Uterus (tissue), 3 donors: ENCODE measurements at regions not wholly inside any gene's neighbourhood (a gene's known extent, or its start where the extent isn't known, plus 50 kb on each side); places are given as distances from the start of the nearest gene placed in this dataset.

Source experiments
- DNase-seq, 2 donors: peaks; one replicate each; pipeline ENCODE4 v3.0.0-alpha.2; 2019 to 2020
- H3K27ac ChIP-seq, 2 donors: fragments of 200-600 bp; sonication (generic); 1 replicate in 1 of 2; 2 replicates in 1 of 2; pipeline ENCODE4 v1.5.1; 2016 to 2018
- H3K27me3 ChIP-seq, 2 donors: fragments of 200-600 bp; sonication (generic); one replicate each; pipeline ENCODE4 v1.5.1; 2018 to 2019; ENCODE audit warnings: control low read depth in 1 of 2
- H3K36me3 ChIP-seq, 2 donors: fragments of 200-600 bp; sonication (generic); one replicate each; pipeline ENCODE4 v1.5.1; 2019; ENCODE audit warnings: control low read depth in 1 of 2
- H3K4me1 ChIP-seq, 2 donors: fragments of 200-600 bp; sonication (generic); one replicate each; pipeline ENCODE4 v1.5.1; 2018 to 2019; ENCODE audit warnings: control low read depth in 1 of 2
- H3K4me3 ChIP-seq, 2 donors: fragments of 200-600 bp; sonication (generic); 1 replicate in 1 of 2; 2 replicates in 1 of 2; pipeline ENCODE4 v1.5.1; 2018 to 2019; ENCODE audit warnings: mild to moderate bottlenecking in 1 of 2
- H3K9me3 ChIP-seq, 2 donors: fragments of 200-600 bp; sonication (generic); one replicate each; pipeline ENCODE4 v1.5.1; 2019; ENCODE audit warnings: control low read depth in 1 of 2
- POLR2A ChIP-seq, 2 donors: fragments of 450-650 bp; IDR thresholded peaks; one replicate each; pipeline ENCODE4 v1.6.1; 2016; ENCODE audit warnings: antibody characterized with exemption in 2 of 2, mild to moderate bottlenecking in 1 of 2, moderate library complexity in 1 of 2
- intact Hi-C: fragments of 100-400 bp; cut with DNase I; formaldehyde crosslinking; loops from one replicate; pipeline ENCODE4 v1.15.1; 2023; ENCODE audit warnings: low total_unique reads
- TF ChIP-seq, protein P1 (sequence below), 4 experiments: fragments of 200-600 bp in 2 of 4; fragments of 450-650 bp in 2 of 4; sonication (generic) in 2 of 4; IDR thresholded peaks; one replicate each; pipeline ENCODE4 v1.5.1; 2016 to 2019; ENCODE audit warnings: antibody characterized with exemption in 4 of 4, mild to moderate bottlenecking in 2 of 4, moderate library complexity in 1 of 4
- donor health status: DM: yes; HTN: yes; CAD: no.

DNA sequence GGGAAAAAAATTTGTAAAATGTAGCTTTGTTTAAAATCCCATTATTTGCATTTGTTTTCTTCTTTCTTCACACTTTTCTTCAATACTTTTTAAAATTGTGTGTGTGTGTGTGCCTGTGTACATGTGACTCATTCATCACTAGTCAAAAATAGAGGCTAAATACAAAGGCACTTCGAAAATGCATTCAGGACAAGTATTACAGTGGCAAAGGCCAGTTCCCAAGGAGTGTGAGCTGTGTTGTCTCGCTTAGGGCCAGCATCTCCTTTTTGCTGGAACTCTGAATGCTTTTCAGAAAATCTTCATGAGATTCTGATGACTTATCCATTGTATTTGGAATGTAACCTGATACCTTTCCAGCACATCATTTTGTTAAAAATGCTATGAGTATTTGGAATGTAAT, 288.5 kb upstream of the CNR1 start:
- no peak for TF ChIP-seq POLR2A (IDR thresholded peaks at IDR 0.05)
- TF ChIP-seq, protein P1, sequence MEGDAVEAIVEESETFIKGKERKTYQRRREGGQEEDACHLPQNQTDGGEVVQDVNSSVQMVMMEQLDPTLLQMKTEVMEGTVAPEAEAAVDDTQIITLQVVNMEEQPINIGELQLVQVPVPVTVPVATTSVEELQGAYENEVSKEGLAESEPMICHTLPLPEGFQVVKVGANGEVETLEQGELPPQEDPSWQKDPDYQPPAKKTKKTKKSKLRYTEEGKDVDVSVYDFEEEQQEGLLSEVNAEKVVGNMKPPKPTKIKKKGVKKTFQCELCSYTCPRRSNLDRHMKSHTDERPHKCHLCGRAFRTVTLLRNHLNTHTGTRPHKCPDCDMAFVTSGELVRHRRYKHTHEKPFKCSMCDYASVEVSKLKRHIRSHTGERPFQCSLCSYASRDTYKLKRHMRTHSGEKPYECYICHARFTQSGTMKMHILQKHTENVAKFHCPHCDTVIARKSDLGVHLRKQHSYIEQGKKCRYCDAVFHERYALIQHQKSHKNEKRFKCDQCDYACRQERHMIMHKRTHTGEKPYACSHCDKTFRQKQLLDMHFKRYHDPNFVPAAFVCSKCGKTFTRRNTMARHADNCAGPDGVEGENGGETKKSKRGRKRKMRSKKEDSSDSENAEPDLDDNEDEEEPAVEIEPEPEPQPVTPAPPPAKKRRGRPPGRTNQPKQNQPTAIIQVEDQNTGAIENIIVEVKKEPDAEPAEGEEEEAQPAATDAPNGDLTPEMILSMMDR (IDR thresholded peaks at IDR 0.05), result no peak
- Histone ChIP-seq H3K9me3 (no peaks in the 10 kb centered on the region), H3K4me3 (no peak overlapping the region), H3K27ac (no peak overlapping the region), H3K27me3 (no peaks in the 10 kb centered on the region), H3K36me3 (no peaks in the 10 kb centered on the region), H3K4me1 (no peaks in the 10 kb centered on the region)
- DNase-seq, result no peak
- intact Hi-C loops, result no loop called here

DNA sequence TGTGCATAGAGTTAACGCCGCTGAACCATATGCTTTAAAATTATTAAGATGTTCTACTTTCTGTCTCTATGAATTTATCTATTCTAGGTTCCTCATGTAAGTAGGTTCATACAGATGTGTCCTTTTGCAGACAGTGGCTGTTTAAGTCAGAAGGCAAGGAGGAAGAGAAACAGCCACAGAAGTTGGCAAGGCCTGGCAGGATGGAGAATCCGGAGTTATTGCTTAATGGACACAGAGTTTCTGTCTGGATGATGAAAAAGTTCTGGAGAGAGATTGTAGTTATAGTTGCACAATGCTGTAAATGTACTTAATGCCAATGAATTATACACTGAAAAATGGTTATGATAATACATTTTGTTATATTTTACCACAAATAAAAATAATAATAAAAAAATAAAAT, 283.6 kb upstream of the CNR1 start:
- Histone ChIP-seq H3K4me3 (no peak overlapping the region), H3K36me3 (no peaks in the 10 kb centered on the region), H3K4me1 (no peaks in the 10 kb centered on the region), H3K9me3 (no peaks in the 10 kb centered on the region), H3K27me3 (no peaks in the 10 kb centered on the region), H3K27ac (no peak overlapping the region)
- DNase-seq, result no peak
- intact Hi-C loops, result no loop called here
- TF ChIP-seq, protein P1 (IDR thresholded peaks at IDR 0.05), result no peak
- no peak for TF ChIP-seq POLR2A (IDR thresholded peaks at IDR 0.05)

DNA sequence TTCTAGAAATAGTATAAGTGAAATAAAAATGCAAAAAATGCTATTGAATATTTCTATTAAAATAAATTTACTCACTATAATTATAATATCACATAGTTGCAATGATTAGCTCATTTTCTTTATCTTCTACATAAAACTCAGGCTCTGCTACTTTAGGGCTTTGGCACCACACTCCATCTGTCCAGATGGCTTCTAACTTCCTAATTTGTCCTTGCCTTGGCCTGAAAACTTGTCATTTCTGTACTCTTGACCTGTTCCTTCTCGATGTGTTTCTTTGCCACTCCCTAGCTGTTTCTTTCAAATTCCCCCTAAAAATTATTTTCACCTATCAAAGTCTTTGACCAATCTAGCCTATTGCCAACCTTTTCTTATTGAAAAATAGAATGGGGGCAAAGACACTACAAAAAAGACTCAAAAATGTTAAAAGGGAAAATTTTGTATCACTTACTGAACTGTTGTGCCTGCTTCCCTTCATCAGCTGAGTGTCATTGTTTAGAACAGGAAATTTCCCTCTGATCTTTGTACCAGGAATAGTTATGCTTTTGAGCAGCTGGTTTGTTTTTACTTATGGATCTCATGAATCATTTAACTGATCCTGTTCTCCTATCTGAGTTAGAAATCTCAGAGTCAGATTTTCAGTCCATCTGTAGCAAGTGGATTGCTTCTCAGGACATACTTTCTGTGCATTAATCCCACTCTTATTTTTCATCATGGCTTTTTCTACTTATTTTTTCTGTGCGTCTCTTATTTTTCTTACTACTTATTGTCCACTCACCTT, 279.2 kb upstream of the CNR1 start:
- Histone ChIP-seq H3K36me3 (no peaks in the 10 kb centered on the region), H3K4me1 (no peaks in the 10 kb centered on the region), H3K27ac (no peak overlapping the region), H3K4me3 (no peak overlapping the region), H3K27me3 (no peaks in the 10 kb centered on the region), H3K9me3 (no peaks in the 10 kb centered on the region)
- intact Hi-C loops, result no loop called here
- TF ChIP-seq, protein P1 (IDR thresholded peaks at IDR 0.05), result no peak
- no peak for TF ChIP-seq POLR2A (IDR thresholded peaks at IDR 0.05)
- DNase-seq, result no peak

DNA sequence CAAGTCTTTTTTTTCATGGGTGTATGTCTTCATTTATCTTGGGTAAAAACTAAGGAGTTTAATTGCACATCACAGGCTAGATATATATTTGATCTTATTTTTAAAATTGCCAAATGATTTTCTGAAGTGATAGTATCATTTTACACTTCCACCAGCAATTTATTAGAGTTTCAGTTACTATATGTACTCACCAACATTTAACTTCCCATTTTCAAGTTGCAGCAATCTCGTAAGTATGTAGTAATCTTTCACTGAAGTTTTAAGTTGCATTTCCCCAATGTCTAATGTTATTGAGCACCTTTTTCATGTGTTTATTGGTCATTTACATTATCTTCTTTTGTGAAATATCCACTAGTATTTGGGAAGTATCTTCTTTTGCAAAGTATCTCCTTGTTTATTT, 277.4 kb upstream of the CNR1 start:
- TF ChIP-seq, protein P1 (IDR thresholded peaks at IDR 0.05), result no peak
- TF ChIP-seq POLR2A (IDR thresholded peaks at IDR 0.05), result no peak
- intact Hi-C loops, result no loop called here
- no peak for DNase-seq
- Histone ChIP-seq H3K9me3 (no peaks in the 10 kb centered on the region), H3K27ac (no peak overlapping the region), H3K36me3 (no peaks in the 10 kb centered on the region), H3K4me1 (no peaks in the 10 kb centered on the region), H3K4me3 (no peak overlapping the region), H3K27me3 (no peaks in the 10 kb centered on the region)

DNA sequence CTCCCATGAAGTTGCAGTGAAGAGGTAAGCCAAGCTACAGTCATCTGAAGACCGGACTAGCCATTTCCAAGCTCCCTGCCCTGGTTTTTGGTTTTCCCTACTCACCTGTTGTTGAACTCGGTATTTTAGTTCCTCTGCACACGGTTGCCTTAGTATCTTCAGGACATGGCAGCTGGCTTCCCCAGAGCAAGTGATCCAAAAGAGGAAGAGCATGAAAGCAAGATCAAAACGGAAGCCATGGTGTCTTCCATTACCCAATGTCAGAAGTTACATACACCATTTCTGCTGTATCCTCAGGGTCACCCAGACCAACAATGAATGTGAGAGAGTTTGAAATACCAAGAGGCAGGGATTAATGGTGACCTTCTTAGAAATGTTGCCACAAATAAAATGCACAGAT, 276.6 kb upstream of the CNR1 start:
- no peaks in the 10 kb centered on the region for H3K36me3 ChIP-seq
- H3K4me3 ChIP-seq, result no peak overlapping the region
- H3K4me1 ChIP-seq, result no peaks in the 10 kb centered on the region
- no peak for DNase-seq
- no peaks in the 10 kb centered on the region for H3K9me3 ChIP-seq
- no peaks in the 10 kb centered on the region for H3K27me3 ChIP-seq
- H3K27ac ChIP-seq, result no peak overlapping the region
- intact Hi-C loops, result no loop called here
- no peak for TF ChIP-seq POLR2A (IDR thresholded peaks at IDR 0.05)
- TF ChIP-seq, protein P1 (IDR thresholded peaks at IDR 0.05), result no peak
